Smooth muscle cell (in vitro differentiated cells): ENCODE measurements at regions not wholly inside any gene's neighbourhood (a gene's known extent, or its start where the extent isn't known, plus 50 kb on each side); places are given as distances from the start of the nearest gene placed in this dataset.

Experiments
- DNase-seq: peaks from one replicate; lab custom pipeline; 2025; ENCODE audit not compliant: unreplicated experiment; lab: John Stamatoyannopoulos, UW
- H2AFZ ChIP-seq: fragments of 200-600 bp; sonication (generic); 2 replicates; pipeline ENCODE4 v1.6.0; 2016; ENCODE audit warnings: antibody characterized with exemption, low read depth, mild to moderate bottlenecking
- H3F3A ChIP-seq: fragments of 200-600 bp; sonication (generic); 2 replicates; pipeline ENCODE4 v1.6.0; 2017; ENCODE audit warnings: antibody characterized with exemption, low read depth
- H3K27ac ChIP-seq: fragments of 200-600 bp; sonication (generic); 2 replicates; pipeline ENCODE4 v1.5.1; 2016; ENCODE audit warnings: low read depth, mild to moderate bottlenecking
- H3K27me3 ChIP-seq: fragments of 200-600 bp; sonication (generic); 2 replicates; pipeline ENCODE4 v1.6.1; 2016; ENCODE audit warnings: low read depth, mild to moderate bottlenecking
- H3K36me3 ChIP-seq: fragments of 200-600 bp; sonication (generic); 2 replicates; pipeline ENCODE4 v1.5.1; 2016; ENCODE audit warnings: low read depth
- H3K4me1 ChIP-seq: fragments of 200-600 bp; sonication (generic); 2 replicates; pipeline ENCODE4 v1.5.1; 2016; ENCODE audit warnings: low read depth
- H3K4me2 ChIP-seq: fragments of 200-600 bp; sonication (generic); 2 replicates; pipeline ENCODE4 v1.6.0; 2016; ENCODE audit warnings: mild to moderate bottlenecking
- H3K4me3 ChIP-seq: fragments of 200-600 bp; sonication (generic); 2 replicates; pipeline ENCODE4 v1.5.1; 2016; ENCODE audit warnings: mild to moderate bottlenecking
- H3K79me2 ChIP-seq: fragments of 200-600 bp; sonication (generic); 2 replicates; pipeline ENCODE4 v1.6.0; 2016; ENCODE audit warnings: low read depth, mild to moderate bottlenecking
- H3K9ac ChIP-seq: fragments of 200-600 bp; sonication (generic); 2 replicates; pipeline ENCODE4 v1.6.0; 2016; ENCODE audit warnings: low read depth
- H3K9me3 ChIP-seq: fragments of 200-600 bp; sonication (generic); replicated peaks from 2 replicates; pipeline ENCODE4 v1.5.1; 2016; ENCODE audit warnings: low read depth
- H4K20me1 ChIP-seq: fragments of 200-600 bp; sonication (generic); 2 replicates; pipeline ENCODE4 v1.6.0; 2016; ENCODE audit warnings: low read depth
- CTCF ChIP-seq: fragments of 200-600 bp; sonication (generic); IDR thresholded peaks from 2 replicates; pipeline ENCODE4 v1.5.1; 2017; ENCODE audit warnings: borderline replicate concordance, mild to moderate bottlenecking, antibody characterized with exemption; ENCODE audit not compliant: insufficient read depth, poor library complexity, severe bottlenecking
- WGBS: methylation state at CpG from one replicate; pipeline ENCODE4 v1.1.7; 2016; ENCODE audit warnings: low lambda C conversion rate; 5-methylcytosine and 5-hydroxymethylcytosine counted together

- Histone ChIP-seq H3K27me3 (no peaks in the 10 kb centered on the region), H4K20me1 (no peaks in the 10 kb centered on the region), H3K79me2 (no peaks in the 10 kb centered on the region), H3K4me3 (no peak overlapping the region), H3K9me3 (no peaks in the 10 kb centered on the region), H3K27ac (no peak overlapping the region), H3K9ac (no peak overlapping the region), H3K4me2 (no peak overlapping the region), H2AFZ (no peak overlapping the region), H3K4me1 (no peaks in the 10 kb centered on the region), H3K36me3 (no peaks in the 10 kb centered on the region), H3F3A (no peaks in the 10 kb centered on the region)
- no peak for DNase-seq
- 94% methylated on average over 2 of the region's 2 CpGs for WGBS
- TF ChIP-seq CTCF, result no peak
Observed at GRCh38 chr2:142650601-142651000, 226.9 kb upstream of the KYNU start.

- no peak overlapping the region for H3K4me2 ChIP-seq
- H3K27ac ChIP-seq, result no peak overlapping the region
- H3K36me3 ChIP-seq, result no peaks in the 10 kb centered on the region
- H3K4me3 ChIP-seq, result no peak overlapping the region
- no peaks in the 10 kb centered on the region for H3K27me3 ChIP-seq
- no peak overlapping the region for H3K9ac ChIP-seq
- H3K9me3 ChIP-seq, result no peaks in the 10 kb centered on the region
- no peaks in the 10 kb centered on the region for H3K79me2 ChIP-seq
- no peak overlapping the region for H2AFZ ChIP-seq
- no peak for TF ChIP-seq CTCF
- no peaks in the 10 kb centered on the region for H3F3A ChIP-seq
- no peak for DNase-seq
- no peaks in the 10 kb centered on the region for H3K4me1 ChIP-seq
- no peaks in the 10 kb centered on the region for H4K20me1 ChIP-seq
- 94% methylated on average over 12 of the region's 12 CpGs for WGBS
Observed at GRCh38 chr2:142649581-142649980, 227.9 kb upstream of the KYNU start.

GRCh38 chr2:142642650-142643049, 234.8 kb upstream of the KYNU start:
- Histone ChIP-seq H3K9me3 (peaks cover 4% of the 10 kb centered on the region), H4K20me1 (no peaks in the 10 kb centered on the region), H3K79me2 (no peaks in the 10 kb centered on the region), H3K4me2 (no peak overlapping the region), H3K4me1 (no peaks in the 10 kb centered on the region), H2AFZ (no peak overlapping the region), H3K27ac (no peak overlapping the region), H3F3A (no peaks in the 10 kb centered on the region), H3K4me3 (no peak overlapping the region), H3K9ac (no peak overlapping the region), H3K36me3 (peaks cover 3% of the 10 kb centered on the region), H3K27me3 (no peaks in the 10 kb centered on the region)
- 77% methylated on average over 2 of the region's 2 CpGs for WGBS
- DNase-seq, result no peak
- no peak for TF ChIP-seq CTCF

GRCh38 chr2:142629193-142629592, 248.3 kb upstream of the KYNU start:
- peaks cover 6% of the 10 kb centered on the region for H3K36me3 ChIP-seq
- H3F3A ChIP-seq, result no peaks in the 10 kb centered on the region
- no peak overlapping the region for H3K4me3 ChIP-seq
- no peak for DNase-seq
- H3K27me3 ChIP-seq, result no peaks in the 10 kb centered on the region
- H3K4me2 ChIP-seq, result no peak overlapping the region
- 51% methylated on average over 1 of the region's 1 CpG for WGBS
- H3K9me3 ChIP-seq, result no peaks in the 10 kb centered on the region
- no peak overlapping the region for H3K27ac ChIP-seq
- no peak overlapping the region for H2AFZ ChIP-seq
- no peak for TF ChIP-seq CTCF
- peaks cover 6% of the 10 kb centered on the region for H3K4me1 ChIP-seq
- H3K9ac ChIP-seq, result no peak overlapping the region
- H3K79me2 ChIP-seq, result no peaks in the 10 kb centered on the region
- no peaks in the 10 kb centered on the region for H4K20me1 ChIP-seq
